ENCODE measurements at regions not wholly inside any gene's neighbourhood (a gene's known extent, or its start where the extent isn't known, plus 50 kb on each side); places are given as distances from the start of the nearest gene placed in this dataset.

DNA sequence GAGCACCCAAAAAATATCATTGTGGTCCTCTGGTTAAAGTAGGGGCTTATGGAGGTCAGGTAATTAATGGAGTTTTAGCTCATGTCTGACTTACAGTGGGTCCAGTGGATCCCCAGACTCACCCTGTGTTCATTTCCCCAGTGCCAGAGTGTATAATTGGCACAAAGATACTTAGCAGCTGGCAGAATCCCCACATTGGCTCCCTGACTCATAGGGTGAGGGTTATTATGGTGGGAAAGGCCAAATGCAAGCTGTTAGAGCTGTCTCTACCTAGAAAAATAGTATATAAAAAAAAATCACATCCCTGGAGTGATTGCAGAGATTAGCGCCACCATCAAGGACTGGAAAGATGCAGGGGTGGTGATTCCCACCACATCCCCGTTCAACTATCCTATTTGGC is 1067.6 kb upstream of the ACVR2A start:
- TF ChIP-seq, protein P1, sequence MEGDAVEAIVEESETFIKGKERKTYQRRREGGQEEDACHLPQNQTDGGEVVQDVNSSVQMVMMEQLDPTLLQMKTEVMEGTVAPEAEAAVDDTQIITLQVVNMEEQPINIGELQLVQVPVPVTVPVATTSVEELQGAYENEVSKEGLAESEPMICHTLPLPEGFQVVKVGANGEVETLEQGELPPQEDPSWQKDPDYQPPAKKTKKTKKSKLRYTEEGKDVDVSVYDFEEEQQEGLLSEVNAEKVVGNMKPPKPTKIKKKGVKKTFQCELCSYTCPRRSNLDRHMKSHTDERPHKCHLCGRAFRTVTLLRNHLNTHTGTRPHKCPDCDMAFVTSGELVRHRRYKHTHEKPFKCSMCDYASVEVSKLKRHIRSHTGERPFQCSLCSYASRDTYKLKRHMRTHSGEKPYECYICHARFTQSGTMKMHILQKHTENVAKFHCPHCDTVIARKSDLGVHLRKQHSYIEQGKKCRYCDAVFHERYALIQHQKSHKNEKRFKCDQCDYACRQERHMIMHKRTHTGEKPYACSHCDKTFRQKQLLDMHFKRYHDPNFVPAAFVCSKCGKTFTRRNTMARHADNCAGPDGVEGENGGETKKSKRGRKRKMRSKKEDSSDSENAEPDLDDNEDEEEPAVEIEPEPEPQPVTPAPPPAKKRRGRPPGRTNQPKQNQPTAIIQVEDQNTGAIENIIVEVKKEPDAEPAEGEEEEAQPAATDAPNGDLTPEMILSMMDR (IDR thresholded peaks at IDR 0.05), result no peak
- TF ChIP-seq POLR2A (IDR thresholded peaks at IDR 0.05) (no peak), EP300 (IDR thresholded peaks at IDR 0.05) (no peak)
